HG02571 (cell line): ENCODE measurements at regions not wholly inside any gene's neighbourhood (a gene's known extent, or its start where the extent isn't known, plus 50 kb on each side); places are given as distances from the start of the nearest gene placed in this dataset.

ENCODE experiments used
- ATAC-seq: cut with Tn5 transposase; IDR thresholded peaks from one replicate; pipeline ENCODE4 v1.9.1; 2021; ENCODE audit warnings: mild to moderate bottlenecking, moderate library complexity; ENCODE audit not compliant: unreplicated experiment

DNA sequence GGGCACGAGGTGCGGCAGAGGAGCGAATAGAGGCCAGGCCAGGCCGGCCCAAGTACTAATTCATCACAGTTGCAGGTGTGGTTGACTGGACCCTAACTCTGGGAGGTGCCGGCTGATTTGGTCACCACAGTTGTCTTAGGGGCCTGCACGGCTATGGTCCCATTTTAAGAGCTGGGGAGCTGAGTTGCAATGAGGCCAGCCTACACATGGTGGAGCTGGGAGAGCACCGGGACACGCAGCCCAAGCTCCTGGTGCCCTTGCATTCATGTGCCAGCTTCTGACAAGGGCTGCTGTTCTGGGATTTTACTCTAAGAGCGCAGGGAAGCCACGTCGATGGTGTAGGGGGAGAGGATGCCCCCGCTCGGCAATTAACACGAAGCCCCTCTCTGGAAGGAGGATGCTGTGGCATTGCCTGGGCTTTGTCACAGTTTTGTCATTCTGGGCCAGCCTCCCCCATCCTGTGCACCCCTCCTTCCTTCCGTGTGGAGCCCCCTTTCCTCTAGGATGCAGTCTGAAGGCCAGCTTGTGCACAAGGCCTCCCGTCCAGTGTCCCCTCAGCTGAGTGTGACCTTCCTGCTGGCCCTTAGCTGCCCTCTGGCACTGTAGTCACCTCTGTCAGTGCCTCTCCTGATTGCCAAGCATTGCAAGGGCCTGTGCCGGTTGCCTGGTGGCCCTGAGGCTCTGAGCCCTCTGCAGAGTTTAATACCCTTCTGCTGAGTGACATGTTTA, 109.4 kb upstream of the C1QTNF9B start:
- no peak for ATAC-seq

DNA sequence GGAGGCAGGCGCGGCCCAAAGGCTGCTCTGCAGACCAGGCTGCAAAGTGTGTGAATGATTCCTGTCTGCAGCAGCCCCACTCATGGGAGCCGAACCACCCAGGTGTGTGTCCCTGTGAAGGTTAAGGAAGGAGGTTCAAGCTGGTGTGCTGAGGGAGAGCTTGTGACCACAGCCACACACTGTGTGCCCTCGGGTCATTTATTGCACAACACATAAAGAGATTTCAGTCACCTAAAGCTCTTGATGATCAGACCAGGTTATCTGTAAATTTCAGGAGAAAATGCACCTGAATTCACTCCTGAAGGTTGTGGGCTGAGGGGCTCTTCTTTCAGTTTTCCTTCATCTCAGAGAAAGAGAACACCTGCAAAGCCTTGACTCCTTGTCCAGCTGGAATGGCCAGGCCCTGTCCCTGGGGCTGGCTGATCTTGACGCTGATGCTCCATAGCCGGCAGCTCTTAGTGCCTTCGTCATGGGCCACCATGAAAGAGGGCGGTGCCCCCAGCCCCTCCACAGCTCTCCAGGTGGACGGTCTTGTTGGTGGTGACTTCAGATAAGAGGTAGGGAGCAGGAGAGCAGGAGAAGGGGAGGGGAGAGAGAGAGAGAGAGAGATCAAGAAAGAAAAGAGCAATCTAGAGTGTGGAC, 110.8 kb upstream of the C1QTNF9B start:
- no peak for ATAC-seq

DNA sequence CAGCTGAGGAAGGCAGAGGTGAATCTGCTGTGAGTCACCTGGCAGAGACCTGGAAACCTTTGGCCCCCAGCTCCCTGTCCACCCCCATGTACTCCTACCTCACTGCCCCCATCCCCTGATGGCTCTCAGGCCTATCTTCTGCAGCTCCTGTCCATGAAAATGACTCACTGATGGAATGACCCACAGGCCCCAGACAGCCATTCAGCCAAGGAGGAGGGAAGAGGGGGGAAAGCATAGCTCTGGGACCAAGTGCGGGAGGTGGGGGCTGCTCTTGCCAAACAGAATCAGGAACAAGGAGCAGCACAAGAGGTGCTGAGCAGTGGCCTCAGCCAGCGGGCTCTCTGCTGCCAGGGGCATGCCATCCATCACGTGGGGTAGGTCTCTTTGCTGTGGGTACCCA, 111.4 kb upstream of the C1QTNF9B start:
- no peak for ATAC-seq

DNA sequence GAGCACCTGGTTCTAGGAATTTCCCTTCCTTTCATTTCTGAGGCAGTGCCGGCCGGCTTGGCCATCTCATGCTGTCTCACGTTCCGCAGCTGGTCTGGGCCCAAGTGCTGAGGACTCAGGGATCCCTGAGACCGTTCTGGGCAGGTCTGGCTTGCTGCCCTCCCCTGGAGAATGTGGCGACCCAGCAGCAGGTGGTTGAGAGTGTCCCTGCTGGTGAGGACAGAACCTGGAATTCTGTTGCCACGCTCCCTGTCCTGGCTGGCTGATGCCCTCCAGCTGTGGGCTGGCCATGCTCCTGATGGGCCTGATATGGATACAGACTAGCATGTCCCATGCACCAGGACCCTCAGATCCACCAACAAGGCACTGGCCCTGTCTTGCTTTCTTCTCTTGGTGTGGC, 114.0 kb upstream of the C1QTNF9B start:
- no peak for ATAC-seq

DNA sequence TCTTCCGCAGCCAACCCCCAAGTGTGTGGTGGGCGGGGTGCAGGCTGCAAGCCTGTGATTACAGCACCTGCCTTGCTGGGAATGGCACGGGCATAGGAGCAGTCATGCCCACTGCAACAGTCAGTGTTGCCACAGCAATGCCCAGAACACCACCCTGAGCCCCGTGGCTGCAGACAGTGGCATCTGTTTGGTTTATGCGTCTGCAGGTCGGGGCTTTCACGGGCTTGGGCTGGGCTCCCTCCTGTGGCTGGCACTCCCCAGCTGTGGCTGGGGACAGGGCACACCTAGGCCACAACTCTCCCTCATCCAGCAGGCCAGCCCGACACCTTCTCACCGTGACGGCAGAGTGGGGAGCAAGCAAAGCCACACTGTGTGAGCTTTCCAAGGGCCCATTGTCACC, 115.3 kb upstream of the C1QTNF9B start:
- no peak for ATAC-seq

DNA sequence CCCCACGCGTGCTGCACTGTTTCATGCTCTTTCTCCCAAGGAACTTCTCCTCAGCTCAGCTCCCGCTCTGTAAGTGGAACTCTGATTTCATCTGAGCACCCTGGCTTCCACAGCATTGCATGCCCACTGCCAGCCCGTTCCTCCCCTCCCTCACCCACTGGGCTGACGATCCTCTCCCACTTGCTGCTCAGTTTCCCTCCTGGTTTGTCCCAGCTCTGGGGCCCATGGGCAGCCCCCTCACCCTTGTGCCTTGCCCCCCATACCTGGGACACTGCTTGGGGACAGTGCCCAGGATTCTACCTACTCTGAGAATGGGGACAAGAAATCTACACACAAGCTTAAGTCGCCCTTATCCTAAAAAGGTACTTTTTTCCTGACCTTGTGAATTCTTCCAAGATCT, 115.9 kb upstream of the C1QTNF9B start:
- ATAC-seq: no peak

DNA sequence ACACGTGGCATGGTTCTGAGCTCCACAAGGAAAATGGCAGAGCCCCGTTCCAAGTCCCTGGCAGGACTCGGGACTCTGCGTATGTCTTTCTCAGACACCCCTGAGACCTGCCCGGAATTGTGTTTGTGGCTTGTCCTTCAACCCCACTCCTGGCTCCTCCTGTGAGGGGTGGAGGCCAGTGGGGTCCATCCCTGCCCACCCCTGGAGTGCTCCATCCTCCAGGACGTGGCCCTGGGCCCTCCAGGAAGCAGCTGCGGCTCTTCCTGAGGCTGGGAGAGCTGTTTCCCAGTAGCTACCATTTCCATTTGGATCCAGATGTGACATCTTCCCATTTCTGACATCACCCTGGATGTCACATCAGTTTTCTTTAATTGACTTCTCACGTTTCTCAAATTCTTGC, 118.7 kb upstream of the C1QTNF9B start:
- no peak for ATAC-seq

DNA sequence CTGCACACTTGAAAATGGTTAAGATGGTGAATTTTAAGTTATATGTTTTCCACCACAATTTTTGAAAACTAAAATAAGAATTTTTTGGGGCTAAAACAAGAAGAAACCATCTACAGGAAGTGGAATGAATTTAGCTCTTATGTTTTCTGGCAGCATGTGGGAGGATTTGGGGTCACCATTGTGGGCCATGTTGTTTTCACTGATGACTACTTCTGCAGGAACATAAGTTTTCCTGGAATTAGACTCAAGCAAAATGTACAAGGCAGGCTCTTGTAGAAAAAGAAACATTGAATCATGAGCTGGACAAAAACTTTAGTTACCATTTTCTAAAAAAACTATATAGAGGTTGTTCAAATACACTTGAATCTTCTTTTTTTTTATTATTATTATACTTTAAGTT, 125.3 kb upstream of the C1QTNF9B start:
- no peak for ATAC-seq

DNA sequence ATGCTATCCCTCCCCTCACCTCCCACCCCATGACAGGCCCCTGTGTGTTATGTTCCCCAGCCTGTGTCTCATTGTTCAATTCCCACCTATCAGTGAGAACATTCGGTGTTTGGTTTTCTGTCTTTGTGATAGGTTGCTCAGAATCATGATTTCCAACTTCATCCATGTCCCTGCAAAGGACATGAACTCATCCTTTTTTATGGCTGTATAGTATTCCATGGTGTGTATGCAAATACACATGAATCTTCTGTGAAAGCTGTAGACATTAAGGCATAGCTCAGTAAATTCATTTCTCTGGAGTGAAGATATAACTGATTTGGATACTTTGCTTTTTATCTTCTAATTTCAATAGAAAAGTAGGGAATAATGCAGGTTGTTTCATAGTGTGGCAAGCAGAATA, 125.8 kb upstream of the C1QTNF9B start:
- ATAC-seq: no peak

DNA sequence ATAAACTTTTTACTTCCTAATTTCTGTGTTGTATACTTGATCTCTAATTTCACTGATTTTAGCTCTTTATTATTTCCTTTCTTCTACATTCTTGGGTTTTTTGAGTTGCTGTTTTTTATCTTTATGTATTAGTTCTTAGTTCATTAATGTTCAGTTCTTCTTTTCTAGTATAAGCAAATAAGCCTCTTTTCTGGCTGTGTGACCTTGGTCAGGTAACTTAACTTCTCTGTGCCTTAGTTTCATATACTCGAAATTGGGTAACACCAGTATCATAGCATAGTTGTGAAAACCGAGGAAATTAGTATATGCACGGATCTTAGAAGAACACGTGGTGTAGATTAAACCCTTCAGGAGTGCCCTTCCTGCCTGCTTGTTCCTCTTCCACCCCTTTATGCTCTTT, 130.2 kb upstream of the C1QTNF9B start:
- no peak for ATAC-seq

DNA sequence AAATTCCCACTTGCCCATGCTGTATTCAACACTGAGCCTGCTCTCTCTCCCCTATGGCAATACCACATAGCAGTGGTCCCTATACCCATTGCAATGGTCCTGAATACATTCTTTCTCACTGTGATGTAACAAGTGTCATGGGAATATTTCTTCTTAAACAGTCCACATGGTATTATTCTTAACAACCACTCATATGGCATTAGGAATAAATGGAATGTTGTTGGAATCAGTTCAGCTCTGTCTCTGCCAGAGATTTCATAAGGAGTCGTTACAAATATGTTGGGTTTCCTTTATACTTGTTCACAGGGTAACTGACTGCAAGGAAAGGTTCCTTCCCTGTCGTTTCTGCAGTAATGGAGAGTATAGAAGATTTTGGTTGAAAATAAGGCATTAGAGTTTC, 128.3 kb upstream of the SPATA13 start:
- ATAC-seq: no peak

DNA sequence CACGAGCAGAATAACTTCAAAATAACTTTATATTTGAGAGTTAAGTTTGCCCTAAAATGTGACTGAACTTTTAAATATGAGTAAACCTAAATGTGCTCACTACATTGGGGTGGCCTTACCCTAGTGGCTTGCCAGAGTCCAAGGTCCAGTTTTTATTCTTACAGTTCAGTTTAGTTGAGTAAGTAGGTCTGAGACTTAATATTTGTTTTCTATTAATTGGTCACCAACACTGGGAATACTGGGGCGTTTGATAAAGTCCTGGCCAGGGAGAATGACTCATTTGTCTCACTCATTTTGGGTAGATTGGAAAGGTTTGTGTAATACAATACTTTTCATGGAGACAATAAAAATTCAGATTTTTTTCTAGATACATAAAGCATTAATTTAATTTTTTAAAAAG, 127.8 kb upstream of the SPATA13 start:
- no peak for ATAC-seq

DNA sequence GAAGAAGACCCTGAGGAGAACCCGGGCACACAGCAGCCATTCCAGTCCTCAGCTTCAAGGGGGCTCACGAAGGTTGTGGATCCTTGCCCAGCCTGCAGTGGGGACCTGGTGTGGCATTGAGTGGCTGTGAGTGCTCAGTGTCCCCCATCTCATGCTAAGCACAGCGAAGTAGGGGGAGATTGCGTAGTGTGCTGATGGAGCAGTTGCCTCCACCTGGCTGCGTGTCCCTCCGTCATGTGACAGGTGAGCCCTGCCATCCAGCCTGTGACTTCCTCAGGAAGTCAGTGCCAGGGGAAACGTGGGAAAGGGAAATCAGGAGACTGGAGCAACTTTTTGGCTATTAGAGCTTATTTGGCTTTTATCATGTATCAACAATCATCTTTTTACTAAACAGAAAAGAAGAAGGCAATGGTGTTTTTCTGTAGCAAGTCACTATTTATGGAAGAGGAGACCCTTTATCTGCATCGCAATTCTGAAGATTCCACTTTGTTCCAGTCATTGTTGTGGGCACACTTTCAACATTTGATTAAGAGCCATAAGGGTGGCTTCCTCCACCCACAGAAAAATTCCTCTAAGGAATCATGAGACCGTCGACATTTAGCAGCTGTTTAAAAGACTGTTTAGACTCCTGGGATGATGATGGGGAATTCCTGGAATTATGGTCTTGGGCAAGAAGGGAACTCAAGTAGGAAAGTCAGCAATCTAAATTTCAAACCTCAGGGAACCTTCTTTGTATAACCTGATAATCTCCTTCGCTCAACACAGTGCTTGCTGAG, 126.8 kb upstream of the SPATA13 start:
- ATAC-seq: no peak

DNA sequence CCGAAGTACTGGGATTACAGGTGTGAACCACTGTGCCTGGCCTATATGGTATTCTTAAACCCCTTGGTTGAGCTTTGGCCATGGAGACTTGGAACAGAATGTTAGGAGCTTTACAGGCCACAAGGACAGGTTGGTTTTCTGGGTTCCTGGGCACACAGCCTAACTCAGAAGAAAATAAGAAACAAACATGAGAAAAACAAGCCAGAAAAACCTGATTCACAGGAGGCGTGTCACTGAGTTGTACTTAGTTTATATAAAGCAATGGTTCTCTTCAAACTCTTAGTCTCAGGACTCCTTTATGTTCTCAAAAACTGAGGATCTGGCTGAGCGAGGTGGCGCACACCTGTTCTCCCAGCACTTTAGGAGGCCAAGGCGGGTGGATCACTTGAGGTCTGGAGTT, 125.1 kb upstream of the SPATA13 start:
- ATAC-seq: no peak

DNA sequence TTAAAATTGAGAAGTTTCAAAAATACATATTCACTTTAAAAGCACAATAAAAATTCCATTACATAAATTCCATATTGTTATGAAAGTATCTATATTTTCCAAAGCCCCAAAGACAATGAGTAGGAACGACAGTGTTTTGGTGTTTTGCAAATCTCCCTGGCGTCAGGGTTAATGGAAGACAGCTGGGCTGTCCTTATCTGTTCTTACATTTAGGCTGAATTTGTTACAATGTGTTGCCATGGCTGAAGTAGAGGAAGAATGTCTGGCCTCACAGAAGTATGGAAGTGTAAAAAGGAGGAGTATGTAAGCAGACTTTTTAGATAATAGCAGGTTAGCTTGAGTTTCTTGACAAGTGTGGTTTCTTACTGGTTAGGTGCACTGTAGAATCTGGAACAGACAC, 124.4 kb upstream of the SPATA13 start:
- ATAC-seq: no peak

DNA sequence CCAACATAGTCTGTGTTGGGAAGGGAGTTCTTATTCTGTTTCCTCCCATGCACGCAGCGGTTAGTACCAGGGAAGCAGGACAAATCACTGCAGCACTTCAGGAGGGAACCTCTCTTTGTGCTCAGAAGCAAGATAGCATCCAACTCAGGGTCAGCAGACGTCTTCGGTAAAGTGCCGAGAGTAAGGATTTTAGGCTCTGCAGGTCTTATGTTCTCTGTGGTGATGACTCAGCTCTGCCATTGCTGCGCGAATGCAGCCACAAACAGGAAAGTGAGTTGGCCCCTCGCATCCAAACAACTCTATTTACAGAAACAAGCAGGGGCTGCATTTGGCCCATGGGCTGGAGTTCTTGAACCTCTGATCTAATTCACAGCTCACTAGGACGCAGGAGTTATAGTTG, 122.1 kb upstream of the SPATA13 start:
- ATAC-seq: no peak

DNA sequence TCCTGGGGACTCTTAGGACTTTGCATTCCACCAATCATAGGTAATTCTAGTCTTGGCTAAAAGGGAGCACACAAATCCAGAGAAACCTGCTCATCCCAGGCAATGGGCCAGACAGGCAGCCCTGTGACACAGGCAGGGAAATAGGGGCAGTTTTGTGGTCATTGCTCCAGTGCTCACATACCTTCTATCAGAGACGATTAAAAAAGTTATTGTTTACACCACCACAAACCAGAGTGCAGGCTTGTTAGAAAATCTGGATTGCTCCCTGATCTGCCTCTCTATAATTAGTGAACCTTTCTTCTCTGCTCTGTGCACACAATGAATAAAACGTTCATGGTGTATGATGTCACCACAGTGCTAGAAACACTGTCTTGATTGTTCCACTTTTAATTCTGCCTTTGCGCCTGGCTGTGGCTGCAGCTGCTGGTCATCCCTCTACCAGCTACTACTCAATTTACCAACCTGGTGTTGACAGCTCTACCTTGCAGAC, 121.6 kb upstream of the SPATA13 start:
- ATAC-seq: no peak

DNA sequence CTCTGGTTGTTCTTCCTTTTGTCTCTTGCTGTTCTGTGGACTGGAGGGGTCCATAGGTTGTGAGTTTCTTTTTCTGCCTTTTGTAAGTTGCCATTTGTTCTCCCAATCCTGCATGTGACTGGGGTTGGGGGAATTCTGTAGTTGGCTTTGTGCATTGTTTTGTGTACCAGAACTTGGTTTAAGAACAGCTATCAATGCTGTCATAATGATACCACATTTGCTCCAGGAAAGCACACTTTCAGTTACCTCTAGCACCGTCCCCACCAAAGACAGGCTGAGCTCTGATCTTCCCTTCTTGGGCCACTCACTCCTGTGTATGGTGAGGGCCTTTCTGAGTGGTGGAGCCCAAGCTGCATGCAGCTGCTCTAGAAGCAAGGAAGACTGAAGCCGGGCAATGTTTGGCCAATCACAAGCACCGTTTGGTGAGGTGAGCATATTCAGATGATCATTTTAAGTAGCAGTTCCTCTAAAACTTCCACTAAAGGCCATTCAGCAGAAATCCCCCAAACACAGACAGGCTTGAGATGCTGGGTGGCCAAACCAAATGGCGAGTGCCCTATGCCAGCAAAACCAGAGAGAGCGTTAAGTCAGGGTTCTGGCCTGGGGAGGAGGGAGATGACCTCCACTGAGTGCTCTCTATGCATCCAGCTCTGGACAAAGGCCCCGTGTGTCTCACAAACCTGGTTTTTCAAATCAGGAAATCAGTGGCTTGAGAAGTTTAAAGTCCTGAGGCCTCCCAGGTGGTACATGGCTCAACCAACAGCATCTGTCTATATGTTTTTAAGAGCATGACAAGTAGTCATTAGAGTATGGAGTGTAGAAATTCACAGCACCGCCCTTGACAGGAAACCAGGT, 120.7 kb upstream of the SPATA13 start:
- no peak for ATAC-seq

DNA sequence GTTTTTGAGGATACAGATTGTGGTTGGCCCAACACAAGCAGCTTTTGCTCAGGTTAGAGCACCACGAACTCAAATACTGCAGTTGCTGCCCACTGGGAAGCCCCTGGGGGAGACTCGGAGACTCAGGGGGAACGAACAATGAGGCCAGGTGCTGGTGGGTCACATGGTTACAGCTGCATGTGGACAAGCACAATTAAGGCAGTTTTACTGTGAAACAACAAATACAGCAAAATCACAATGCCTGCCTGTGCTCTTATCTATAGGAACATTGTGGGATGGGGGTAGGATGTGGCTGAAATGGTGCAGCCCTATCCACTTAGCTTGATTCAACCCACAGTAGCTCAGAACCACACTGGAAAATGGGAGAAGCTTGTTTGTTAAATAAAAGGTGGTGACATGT, 119.7 kb upstream of the SPATA13 start:
- ATAC-seq: no peak

DNA sequence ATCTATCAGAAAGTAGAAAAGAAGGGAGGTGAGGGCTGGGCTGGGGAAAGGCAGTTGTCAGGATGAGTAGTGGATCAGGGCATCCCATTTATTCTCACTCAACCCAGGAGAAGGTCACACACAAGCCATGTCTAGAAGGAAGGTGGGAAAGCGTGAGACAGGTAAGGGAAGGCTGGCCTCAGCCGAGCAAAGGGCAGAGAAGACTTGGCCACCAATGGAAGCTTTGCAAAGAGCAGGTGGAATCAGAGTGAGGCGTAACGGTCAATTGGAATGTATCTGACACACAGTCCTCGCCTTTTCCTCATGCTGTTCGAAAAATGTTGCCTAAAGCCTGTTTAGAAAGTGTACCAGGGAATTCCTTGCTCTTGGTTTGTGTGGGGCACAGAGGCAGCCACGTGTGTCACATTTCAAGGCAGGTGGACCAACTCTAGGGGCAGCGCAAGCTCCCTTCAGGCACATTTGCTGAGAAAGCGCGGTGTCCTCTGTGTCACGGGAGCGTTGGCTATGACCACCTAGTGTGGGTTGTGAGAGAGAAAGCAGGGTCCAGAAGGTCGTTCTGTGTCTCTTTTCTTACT, 118.8 kb upstream of the SPATA13 start:
- no peak for ATAC-seq
